Mammary epithelial cell (primary cell): ENCODE measurements at regions not wholly inside any gene's neighbourhood (a gene's known extent, or its start where the extent isn't known, plus 50 kb on each side); places are given as distances from the start of the nearest gene placed in this dataset.

ENCODE experiments used
- CTCF ChIP-seq, 2 donors: IDR thresholded peaks in 1 of 2; conservative IDR thresholded peaks in 1 of 2; 2 replicates each; pipeline ENCODE4 v1.5.1; 2011 to 2012; ENCODE audit warnings: inconsistent platforms in 2 of 2, low read length in 2 of 2, mild to moderate bottlenecking in 2 of 2, control low read depth in 1 of 2, low read depth in 1 of 2; ENCODE audit not compliant: insufficient read depth in 1 of 2; ENCODE audit errors: extremely low read depth in 1 of 2
- EZH2 ChIP-seq: IDR thresholded peaks from 2 replicates; pipeline ENCODE4 v1.6.1; 2012; ENCODE audit warnings: low read length, inconsistent platforms, borderline replicate concordance

GRCh38 chr1:214761030-214761429 is 158.0 kb downstream of the CENPF start:
- TF ChIP-seq CTCF (conservative IDR thresholded peaks at IDR 0.05 in 1 of 2, IDR thresholded peaks at IDR 0.05 in 1 of 2; ENCODE audit: extremely low read depth in 1 of 2, insufficient read depth in 1 of 2, low read depth in 1 of 2, low read length in 2 of 2) (no peak), EZH2 (no peak)
